Spleen (tissue), 7 donors: ENCODE measurements at regions not wholly inside any gene's neighbourhood (a gene's known extent, or its start where the extent isn't known, plus 50 kb on each side); places are given as distances from the start of the nearest gene placed in this dataset.

Experiments used
- POLR2AphosphoS5 ChIP-seq, 3 donors: sonication (generic); formaldehyde crosslinking; IDR thresholded peaks; one replicate each; pipeline ENCODE4 v1.5.1; 2017; ENCODE audit warnings: antibody characterized with exemption in 3 of 3
- TF ChIP-seq, protein P1 (sequence below), 11 experiments: fragments of 200-600 bp in 7 of 11; fragments of 450-650 bp in 4 of 11; sonication (generic) in 4 of 11; IDR thresholded peaks in 8 of 11; conservative IDR thresholded peaks in 3 of 11; 1 replicate in 7 of 11; 2 replicates in 4 of 11; pipeline versions ENCODE4 v1.4.0 to v1.8.0; 2016 to 2021; ENCODE audit warnings: antibody characterized with exemption in 11 of 11, inconsistent platforms in 4 of 11, mild to moderate bottlenecking in 1 of 11
- donor health status: DM: no; HTN: no; CAD: no; lungs with moderate emphysema.
- donor health status: DM: no; HTN: no; CAD: no.
- donor health status: DM: no; HTN: no; CAD: no.

DNA sequence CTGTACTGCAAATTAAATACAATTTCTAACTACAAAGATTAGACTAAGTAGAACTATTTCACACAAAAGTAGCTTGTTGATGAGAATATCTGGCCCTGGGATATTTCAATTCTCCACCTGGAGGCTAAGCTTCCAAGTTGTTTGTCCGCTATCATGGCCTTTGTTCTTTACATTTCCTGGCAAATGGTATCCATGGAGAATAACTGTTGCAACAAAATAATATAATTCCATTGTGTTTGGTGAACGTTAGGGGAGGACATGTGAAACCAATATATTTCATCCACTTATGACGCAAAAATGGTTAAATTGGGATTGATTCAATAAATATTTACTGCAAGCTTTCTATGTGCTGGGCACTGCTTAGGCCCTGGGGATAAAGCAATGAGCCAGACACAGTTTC, 565.4 kb downstream of the PTPRC start:
- TF ChIP-seq, protein P1, sequence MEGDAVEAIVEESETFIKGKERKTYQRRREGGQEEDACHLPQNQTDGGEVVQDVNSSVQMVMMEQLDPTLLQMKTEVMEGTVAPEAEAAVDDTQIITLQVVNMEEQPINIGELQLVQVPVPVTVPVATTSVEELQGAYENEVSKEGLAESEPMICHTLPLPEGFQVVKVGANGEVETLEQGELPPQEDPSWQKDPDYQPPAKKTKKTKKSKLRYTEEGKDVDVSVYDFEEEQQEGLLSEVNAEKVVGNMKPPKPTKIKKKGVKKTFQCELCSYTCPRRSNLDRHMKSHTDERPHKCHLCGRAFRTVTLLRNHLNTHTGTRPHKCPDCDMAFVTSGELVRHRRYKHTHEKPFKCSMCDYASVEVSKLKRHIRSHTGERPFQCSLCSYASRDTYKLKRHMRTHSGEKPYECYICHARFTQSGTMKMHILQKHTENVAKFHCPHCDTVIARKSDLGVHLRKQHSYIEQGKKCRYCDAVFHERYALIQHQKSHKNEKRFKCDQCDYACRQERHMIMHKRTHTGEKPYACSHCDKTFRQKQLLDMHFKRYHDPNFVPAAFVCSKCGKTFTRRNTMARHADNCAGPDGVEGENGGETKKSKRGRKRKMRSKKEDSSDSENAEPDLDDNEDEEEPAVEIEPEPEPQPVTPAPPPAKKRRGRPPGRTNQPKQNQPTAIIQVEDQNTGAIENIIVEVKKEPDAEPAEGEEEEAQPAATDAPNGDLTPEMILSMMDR (IDR thresholded peaks at IDR 0.05 in 8 of 11, conservative IDR thresholded peaks at IDR 0.05 in 3 of 11): no peak
- no peak for TF ChIP-seq POLR2AphosphoS5 (IDR thresholded peaks at IDR 0.05)
